ENCODE measurements at regions not wholly inside any gene's neighbourhood (a gene's known extent, or its start where the extent isn't known, plus 50 kb on each side); places are given as distances from the start of the nearest gene placed in this dataset.

- Histone ChIP-seq H3K4me3 (ENCODE audit: low read depth in 1 of 3, low read length in 3 of 3) (no peak overlapping the region), H3K27me3 (ENCODE audit: control insufficient read depth in 4 of 4, insufficient read depth in 4 of 4, low read length in 3 of 4) (no peaks in the 10 kb centered on the region), H3K4me1 (ENCODE audit: control insufficient read depth in 4 of 4, insufficient read depth in 4 of 4, low read length in 3 of 4) (no peaks in the 10 kb centered on the region), H3K9me3 (ENCODE audit: control insufficient read depth in 4 of 4, low read length in 3 of 4) (no peaks in the 10 kb centered on the region), H3K27ac (ENCODE audit: low read depth in 1 of 2, low read length in 2 of 2) (no peak overlapping the region), H3K36me3 (ENCODE audit: control insufficient read depth in 4 of 4, insufficient read depth in 3 of 4, low read depth in 1 of 4, low read length in 3 of 4) (no peaks in the 10 kb centered on the region), H3K9ac (ENCODE audit: low read depth in 1 of 2, low read length in 2 of 2) (no peak overlapping the region)
- 77% methylated on average over 10 of the region's 10 CpGs for WGBS
- no peak for DNase-seq (ENCODE audit: low spot score)
- TF ChIP-seq JUND (IDR thresholded peaks at IDR 0.05) (no peak), HNF4A (conservative IDR thresholded peaks at IDR 0.05) (no peak), SP1 (IDR thresholded peaks at IDR 0.05) (no peak), TAF1 (conservative IDR thresholded peaks at IDR 0.05) (no peak), YY1 (IDR thresholded peaks at IDR 0.05) (no peak), MAX (IDR thresholded peaks at IDR 0.05) (no peak), CTCF (IDR thresholded peaks at IDR 0.05; ENCODE audit: low read depth, low read length, missing input control) (no peak)
Observed at GRCh38 chr7:156055206-156055822, 243.1 kb upstream of the SHH start.

- DNase-seq (ENCODE audit: low spot score): no peak
- Histone ChIP-seq H3K36me3 (ENCODE audit: control insufficient read depth in 4 of 4, insufficient read depth in 3 of 4, low read depth in 1 of 4, low read length in 3 of 4) (no peaks in the 10 kb centered on the region), H3K9me3 (ENCODE audit: control insufficient read depth in 4 of 4, low read length in 3 of 4) (peaks cover 0 to 5% (median 0%) of the 10 kb centered on the region in 4 donors), H3K27ac (ENCODE audit: low read depth in 1 of 2, low read length in 2 of 2) (no peak overlapping the region), H3K4me3 (ENCODE audit: low read depth in 1 of 3, low read length in 3 of 3) (no peak overlapping the region), H3K9ac (ENCODE audit: low read depth in 1 of 2, low read length in 2 of 2) (no peak overlapping the region), H3K27me3 (ENCODE audit: control insufficient read depth in 4 of 4, insufficient read depth in 4 of 4, low read length in 3 of 4) (no peaks in the 10 kb centered on the region), H3K4me1 (ENCODE audit: control insufficient read depth in 4 of 4, insufficient read depth in 4 of 4, low read length in 3 of 4) (no peaks in the 10 kb centered on the region)
- TF ChIP-seq RAD21 (IDR thresholded peaks at IDR 0.05): no peak
- TF ChIP-seq SP1 (IDR thresholded peaks at IDR 0.05): no peak
- TF ChIP-seq REST (IDR thresholded peaks at IDR 0.05): no peak
- no peak for TF ChIP-seq ATF3 (IDR thresholded peaks at IDR 0.05)
- no peak for TF ChIP-seq EGR1 (IDR thresholded peaks at IDR 0.05; ENCODE audit: low read depth in 2 of 2)
- TF ChIP-seq HNF4G (IDR thresholded peaks at IDR 0.05): no peak
- no peak for TF ChIP-seq JUND (IDR thresholded peaks at IDR 0.05)
- no peak for TF ChIP-seq TAF1 (conservative IDR thresholded peaks at IDR 0.05)
- TF ChIP-seq YY1 (IDR thresholded peaks at IDR 0.05): no peak
- no peak for TF ChIP-seq GABPA (IDR thresholded peaks at IDR 0.05 in 1 of 2, conservative IDR thresholded peaks at IDR 0.05 in 1 of 2)
- TF ChIP-seq FOXA2 (IDR thresholded peaks at IDR 0.05): no peak
- TF ChIP-seq CTCF (IDR thresholded peaks at IDR 0.05; ENCODE audit: low read depth, low read length, missing input control): no peak
- no peak for TF ChIP-seq HNF4A (conservative IDR thresholded peaks at IDR 0.05)
- TF ChIP-seq ZBTB33 (IDR thresholded peaks at IDR 0.05): no peak
- 90% methylated on average over 1 of the region's 1 CpG for WGBS
Observed at GRCh38 chr7:156051884-156052283, 239.6 kb upstream of the SHH start.
